AG04449 (cell line): ENCODE measurements at regions not wholly inside any gene's neighbourhood (a gene's known extent, or its start where the extent isn't known, plus 50 kb on each side); places are given as distances from the start of the nearest gene placed in this dataset.
A peak's percentile ranks its signal among the peaks of the same experiment; 100 is the strongest.

Experiments used
- CTCF ChIA-PET: fragments of 350-600 bp; formaldehyde crosslinking; extraction: SDS; loops from one replicate; lab custom pipeline; 2021; ENCODE audit warnings: antibody characterized with exemption; lab: Yijun Ruan, JAX
- POLR2A ChIA-PET: fragments of 400-600, 350-600 bp; formaldehyde crosslinking; extraction: SDS; loops from one replicate; lab custom pipeline; 2020; ENCODE audit warnings: antibody characterized with exemption, inconsistent platforms; lab: Yijun Ruan, JAX
- DNase-seq: peaks from one replicate; pipeline ENCODE4 v3.0.0-alpha.2; 2010; ENCODE audit warnings: low read depth, low spot score
- H3K4me3 ChIP-seq: 2 replicates; pipeline ENCODE4 v1.5.1; 2011; ENCODE audit warnings: low read depth, mild to moderate bottlenecking, control low read depth, low read length
- CTCF ChIP-seq: IDR thresholded peaks from one replicate; pipeline ENCODE4 v1.5.1; 2011; ENCODE audit warnings: mild to moderate bottlenecking, moderate library complexity, low read length, control low read depth, inconsistent platforms; ENCODE audit not compliant: insufficient read depth; ENCODE audit errors: missing control alignments

GRCh38 chr6:133591275-133591674 lies 297.6 kb upstream of the TCF21 start:
- no peak overlapping the region for H3K4me3 ChIP-seq
- POLR2A ChIA-PET: no interaction called here
- CTCF ChIA-PET: interaction anchor here (1.6 to 2.4 kb wide), 2 partner anchors 22 to 246 kb away, joined by 8 to 13 read pairs; no protein-coding TSS in a partner anchor
- no peak for TF ChIP-seq CTCF
- DNase-seq: peak; percentile 40

- H3K4me3 ChIP-seq: no peak overlapping the region
- ChIA-PET CTCF (no interaction called here), POLR2A (no interaction called here)
- no peak for TF ChIP-seq CTCF
- no peak for DNase-seq
Observed at GRCh38 chr6:133594652-133595110, 294.2 kb upstream of the TCF21 start.

GRCh38 chr6:133595111-133595761 lies 293.7 kb upstream of the TCF21 start:
- CTCF ChIA-PET: interaction anchor here (0.6 to 0.9 kb wide), 2 partner anchors 9 to 26 kb away, joined by 3 read pairs; no protein-coding TSS in a partner anchor
- POLR2A ChIA-PET: no interaction called here
- no peak for DNase-seq
- no peak for TF ChIP-seq CTCF
- no peak overlapping the region for H3K4me3 ChIP-seq

GRCh38 chr6:133606852-133607251 lies 282.1 kb upstream of the TCF21 start:
- DNase-seq: no peak
- CTCF ChIA-PET: interaction anchor here (0.7 to 0.8 kb wide), 2 partner anchors 37 to 317 kb away, joined by 3 read pairs; no protein-coding TSS in a partner anchor
- POLR2A ChIA-PET: interaction anchor here (0.6 kb wide), 1 partner anchor 921 kb away, joined by 3 read pairs; no protein-coding TSS in a partner anchor
- no peak for TF ChIP-seq CTCF
- no peak overlapping the region for H3K4me3 ChIP-seq

- no peak for DNase-seq
- CTCF ChIA-PET: interaction anchor here (0.6 to 1.3 kb wide), 2 partner anchors 15 to 1332 kb away, joined by 3 read pairs; no protein-coding TSS in a partner anchor
- H3K4me3 ChIP-seq: no peak overlapping the region
- POLR2A ChIA-PET: no interaction called here
- no peak for TF ChIP-seq CTCF
Observed at GRCh38 chr6:133608620-133609019, 280.3 kb upstream of the TCF21 start.

GRCh38 chr6:133609415-133610226 lies 279.3 kb upstream of the TCF21 start:
- CTCF ChIA-PET: no interaction called here
- TF ChIP-seq CTCF: no peak
- no peak overlapping the region for H3K4me3 ChIP-seq
- DNase-seq: peak; percentile 100
- POLR2A ChIA-PET: interaction anchor here (0.6 kb wide), 1 partner anchor 306 kb away, joined by 3 read pairs; no protein-coding TSS in a partner anchor
